ENCODE measurements at regions not wholly inside any gene's neighbourhood (a gene's known extent, or its start where the extent isn't known, plus 50 kb on each side); places are given as distances from the start of the nearest gene placed in this dataset.

DNA sequence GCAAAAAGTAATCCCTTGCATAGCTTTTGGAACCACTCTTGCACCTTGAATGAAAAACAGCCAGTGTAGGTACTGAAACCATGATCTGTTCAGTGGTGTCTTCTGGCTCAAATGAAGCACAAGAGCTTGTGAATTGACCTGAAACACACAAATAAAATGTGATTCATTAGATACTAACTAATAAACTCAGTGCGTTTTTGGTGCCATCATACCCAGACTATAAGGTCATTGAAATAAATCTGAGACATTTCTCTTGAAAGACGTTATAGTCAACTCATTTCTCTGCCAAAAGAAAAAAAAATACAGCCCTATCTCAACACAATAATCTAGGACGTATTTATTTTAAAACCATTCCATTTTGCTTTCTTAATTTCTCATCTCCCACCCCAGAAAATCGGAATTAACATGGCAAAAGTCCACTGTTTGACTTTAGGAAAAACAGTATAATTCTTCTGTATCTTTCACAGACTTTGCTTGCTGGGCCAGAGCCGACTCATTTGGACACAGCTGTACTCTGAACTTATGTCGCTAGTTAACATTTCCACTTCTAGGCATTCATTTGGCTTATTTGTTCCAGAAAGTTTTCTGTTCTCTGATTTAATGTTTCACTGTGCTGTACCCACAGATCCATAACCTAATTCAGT, 284.9 kb upstream of the TBL1XR1 start:
- H3K27ac ChIP-seq = no peak overlapping the region
- TF ChIP-seq, protein P1, sequence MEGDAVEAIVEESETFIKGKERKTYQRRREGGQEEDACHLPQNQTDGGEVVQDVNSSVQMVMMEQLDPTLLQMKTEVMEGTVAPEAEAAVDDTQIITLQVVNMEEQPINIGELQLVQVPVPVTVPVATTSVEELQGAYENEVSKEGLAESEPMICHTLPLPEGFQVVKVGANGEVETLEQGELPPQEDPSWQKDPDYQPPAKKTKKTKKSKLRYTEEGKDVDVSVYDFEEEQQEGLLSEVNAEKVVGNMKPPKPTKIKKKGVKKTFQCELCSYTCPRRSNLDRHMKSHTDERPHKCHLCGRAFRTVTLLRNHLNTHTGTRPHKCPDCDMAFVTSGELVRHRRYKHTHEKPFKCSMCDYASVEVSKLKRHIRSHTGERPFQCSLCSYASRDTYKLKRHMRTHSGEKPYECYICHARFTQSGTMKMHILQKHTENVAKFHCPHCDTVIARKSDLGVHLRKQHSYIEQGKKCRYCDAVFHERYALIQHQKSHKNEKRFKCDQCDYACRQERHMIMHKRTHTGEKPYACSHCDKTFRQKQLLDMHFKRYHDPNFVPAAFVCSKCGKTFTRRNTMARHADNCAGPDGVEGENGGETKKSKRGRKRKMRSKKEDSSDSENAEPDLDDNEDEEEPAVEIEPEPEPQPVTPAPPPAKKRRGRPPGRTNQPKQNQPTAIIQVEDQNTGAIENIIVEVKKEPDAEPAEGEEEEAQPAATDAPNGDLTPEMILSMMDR (conservative IDR thresholded peaks at IDR 0.05) = no peak
- no peak for TF ChIP-seq ZFX (IDR thresholded peaks at IDR 0.05)

- no peak overlapping the region; the same call in 1 of the 2 replicates for H3K27ac ChIP-seq
- no peak for TF ChIP-seq ZFX (IDR thresholded peaks at IDR 0.05)
- TF ChIP-seq, protein P1 (conservative IDR thresholded peaks at IDR 0.05) = no peak; the same call in 1 of the 2 replicates
Measured at GRCh38 chr3:177483182-177483967, 286.1 kb upstream of the TBL1XR1 start.

DNA sequence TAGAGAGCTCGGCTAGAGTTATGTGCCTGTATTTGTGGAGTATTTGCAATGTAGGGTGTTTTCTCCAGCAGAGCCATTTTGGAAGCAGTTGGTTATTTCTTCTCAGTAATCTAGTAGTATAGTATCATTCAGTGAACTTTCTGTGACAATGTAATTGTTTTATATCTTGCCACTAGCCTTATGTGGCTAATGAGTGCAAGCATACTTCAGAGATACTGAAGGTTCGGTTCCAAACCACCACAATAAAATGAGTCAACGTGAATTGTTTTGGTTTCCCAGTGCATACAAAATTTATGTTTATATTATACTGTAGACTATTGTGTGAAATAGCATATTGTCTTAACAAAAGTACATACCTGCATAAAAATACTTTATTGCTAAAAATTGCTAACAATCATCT, 286.9 kb upstream of the TBL1XR1 start:
- no peak overlapping the region for H3K27ac ChIP-seq
- no peak for TF ChIP-seq ZFX (IDR thresholded peaks at IDR 0.05)
- TF ChIP-seq, protein P1 (conservative IDR thresholded peaks at IDR 0.05) = no peak

DNA sequence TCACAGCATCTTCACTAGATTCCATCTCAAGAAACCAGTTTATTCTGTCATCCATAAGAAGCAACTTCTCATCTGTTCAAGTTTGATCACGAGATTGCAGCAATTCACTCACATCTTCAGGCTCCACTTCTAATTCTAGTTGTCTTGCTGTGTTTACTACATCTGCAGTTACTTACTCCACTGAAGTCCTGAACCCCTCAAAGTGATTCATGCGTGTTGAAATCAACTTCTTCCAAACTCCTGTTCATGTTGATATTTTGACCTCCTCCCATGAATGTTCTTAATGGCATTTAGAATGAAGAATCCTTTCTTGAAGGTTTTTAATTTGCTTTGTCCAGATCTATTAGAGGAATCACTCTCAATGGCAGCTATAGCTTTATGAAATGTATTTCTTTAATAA, 287.6 kb upstream of the TBL1XR1 start:
- TF ChIP-seq, protein P1 (conservative IDR thresholded peaks at IDR 0.05) = no peak
- TF ChIP-seq ZFX (IDR thresholded peaks at IDR 0.05) = no peak
- H3K27ac ChIP-seq = no peak overlapping the region

DNA sequence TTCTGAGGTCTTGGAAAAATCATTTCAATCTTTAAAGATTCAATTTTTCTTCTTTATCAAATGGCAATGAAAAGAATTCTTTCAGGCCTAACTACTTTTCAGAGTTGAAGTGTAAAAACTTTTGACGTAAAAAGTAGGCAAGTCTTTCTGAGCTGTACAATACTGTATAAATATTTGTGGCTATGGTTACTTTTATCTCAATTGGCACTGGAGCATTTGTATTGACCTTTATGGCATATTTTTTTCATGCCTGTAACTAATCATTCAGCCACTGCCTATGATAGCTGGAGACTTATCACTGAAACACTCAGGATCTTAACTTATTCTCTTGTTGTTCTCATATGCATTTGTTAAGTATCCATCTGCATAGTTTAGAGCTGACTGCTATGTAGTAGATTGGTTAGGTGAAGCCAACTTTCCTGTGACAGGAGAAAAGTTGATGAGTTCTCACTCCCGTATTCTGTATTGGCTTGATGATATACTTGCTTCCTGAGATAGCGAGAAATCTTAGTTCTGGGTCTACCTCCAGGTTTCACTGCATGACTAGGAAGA, 290.4 kb upstream of the TBL1XR1 start:
- TF ChIP-seq, protein P1 (conservative IDR thresholded peaks at IDR 0.05) = no peak
- no peak for TF ChIP-seq ZFX (IDR thresholded peaks at IDR 0.05)
- H3K27ac ChIP-seq = no peak overlapping the region

DNA sequence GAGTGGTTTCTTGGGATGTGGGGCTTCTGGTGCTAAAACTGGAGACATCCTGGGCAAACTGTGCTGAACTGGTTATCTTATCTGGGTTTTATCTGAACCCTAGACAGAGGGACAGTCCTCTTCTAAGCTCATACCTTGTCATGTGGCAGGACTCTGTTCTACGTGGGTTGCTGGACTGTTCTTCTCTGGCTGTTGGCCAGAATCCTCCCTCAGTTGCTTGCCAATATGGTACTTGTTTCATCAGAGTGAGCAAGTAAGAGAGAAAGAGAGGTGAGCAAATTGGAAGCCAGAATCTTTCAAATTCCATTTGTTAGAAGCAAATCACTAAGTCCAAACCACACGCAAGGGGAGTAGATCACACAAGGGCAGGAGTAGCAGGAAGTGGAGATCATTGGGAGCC, 291.5 kb upstream of the TBL1XR1 start:
- TF ChIP-seq, protein P1 (conservative IDR thresholded peaks at IDR 0.05) = no peak
- TF ChIP-seq ZFX (IDR thresholded peaks at IDR 0.05) = no peak
- H3K27ac ChIP-seq = no peak overlapping the region; the same call in 1 of the 2 replicates

DNA sequence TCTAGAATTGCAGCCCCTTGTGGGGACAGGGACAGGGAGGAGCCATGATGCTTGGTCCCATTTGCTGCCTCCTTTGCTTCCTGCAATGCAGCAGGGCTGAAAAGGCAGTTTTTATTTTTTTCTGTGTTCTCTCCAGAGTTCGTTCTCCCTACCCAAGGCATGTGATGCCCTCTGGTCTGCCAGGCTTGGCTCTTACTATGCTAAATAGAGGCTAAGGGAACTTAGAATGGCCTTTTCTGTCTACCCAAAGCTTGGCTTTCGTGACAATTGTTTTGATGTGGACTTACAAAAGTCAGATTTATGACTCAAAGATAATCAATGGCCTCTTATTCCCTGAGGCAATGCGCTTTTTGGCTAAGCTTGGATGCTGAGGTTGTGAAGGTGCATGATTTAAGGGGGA, 293.3 kb upstream of the TBL1XR1 start:
- H3K27ac ChIP-seq = no peak overlapping the region
- TF ChIP-seq ZFX (IDR thresholded peaks at IDR 0.05) = no peak
- TF ChIP-seq, protein P1 (conservative IDR thresholded peaks at IDR 0.05) = no peak

All from C4-2B (cell line).